GM18520 (cell line): ENCODE measurements at regions not wholly inside any gene's neighbourhood (a gene's known extent, or its start where the extent isn't known, plus 50 kb on each side); places are given as distances from the start of the nearest gene placed in this dataset.
"Not testable (repeated sequence)": the region's sequence is repeated elsewhere in the genome, so short reads cannot be mapped to it uniquely, and the experiment has no call there.

Experiments used
- ATAC-seq: cut with Tn5 transposase; IDR thresholded peaks from one replicate; pipeline ENCODE4 v1.9.1; 2021; ENCODE audit not compliant: unreplicated experiment

DNA sequence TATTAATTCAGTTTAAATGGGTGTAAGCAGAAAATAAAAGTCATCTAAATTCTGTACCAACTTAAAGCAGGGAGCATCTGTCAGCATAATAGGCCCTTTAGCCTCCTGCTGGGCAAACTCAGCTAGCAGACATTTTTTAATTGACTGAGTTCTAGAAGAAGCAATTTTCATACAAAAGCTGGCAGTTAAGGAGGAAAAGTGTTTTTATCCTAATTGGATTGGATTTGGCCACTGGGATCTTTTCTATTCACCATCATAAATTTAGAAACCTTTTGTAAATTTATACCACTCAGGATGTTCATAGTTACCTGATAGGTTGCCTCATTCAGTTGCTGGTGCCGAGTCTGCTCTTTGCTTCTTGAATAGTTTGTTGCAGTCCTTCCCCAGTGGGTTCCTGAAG, 262.7 kb upstream of the FSIP2 start:
- no peak for ATAC-seq

DNA sequence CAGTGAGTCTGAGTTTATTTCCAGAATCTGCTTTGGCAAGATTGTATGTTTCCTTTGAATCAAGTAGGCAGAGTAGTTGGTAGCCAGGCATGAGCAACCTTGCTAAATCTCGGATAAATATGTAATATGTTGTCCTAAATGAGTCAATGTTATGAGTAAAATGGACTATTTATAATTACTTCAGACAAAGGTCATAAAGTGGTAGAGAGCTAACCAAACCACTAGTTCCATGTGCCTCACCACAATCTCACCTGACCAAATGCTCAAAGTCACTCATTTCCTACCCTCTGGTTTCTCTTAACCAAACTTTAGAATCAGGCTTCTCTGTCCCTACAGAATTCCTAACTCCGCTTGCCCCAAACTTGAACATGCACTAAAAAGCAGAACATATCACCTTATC, 261.2 kb upstream of the FSIP2 start:
- no peak for ATAC-seq

DNA sequence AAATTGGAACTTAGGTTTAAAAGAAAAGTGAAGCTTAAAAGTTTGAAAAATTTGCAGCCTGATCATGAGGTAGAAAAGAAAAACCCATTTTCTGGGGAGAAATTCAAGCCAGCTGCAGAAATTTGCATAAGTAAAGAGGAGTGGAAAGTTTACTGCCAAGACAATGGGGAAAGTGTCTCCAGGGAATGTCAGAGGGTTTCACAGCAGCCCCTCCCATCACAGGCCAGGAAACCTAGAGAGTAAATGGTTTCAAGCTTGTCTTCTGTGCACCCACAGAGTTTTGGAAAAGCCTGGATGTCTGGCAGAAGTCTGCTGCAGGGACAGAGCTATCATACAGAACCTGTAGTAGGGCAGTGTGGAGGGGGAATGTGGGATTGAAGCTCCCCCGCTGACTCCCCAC, 254.0 kb upstream of the FSIP2 start:
- no peak for ATAC-seq

DNA sequence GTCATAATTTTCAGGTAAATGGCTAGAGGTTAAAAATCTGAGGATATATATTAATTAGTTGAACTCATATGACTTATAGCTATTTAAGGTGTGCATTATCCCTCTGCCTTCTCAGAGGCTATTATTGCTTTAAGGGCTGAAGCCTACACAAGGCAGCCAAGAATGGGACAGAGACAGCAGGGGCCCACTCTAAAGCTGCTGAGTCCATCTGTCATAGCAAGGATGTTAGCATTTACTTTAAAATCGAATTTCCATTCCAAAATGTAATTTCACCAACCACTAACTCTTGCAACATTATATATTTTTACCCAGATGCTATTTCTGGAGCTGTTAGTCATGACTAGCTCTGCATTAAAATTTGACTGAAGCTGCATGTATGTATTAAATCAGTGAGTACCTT, 236.3 kb upstream of the FSIP2 start:
- ATAC-seq, result no peak

DNA sequence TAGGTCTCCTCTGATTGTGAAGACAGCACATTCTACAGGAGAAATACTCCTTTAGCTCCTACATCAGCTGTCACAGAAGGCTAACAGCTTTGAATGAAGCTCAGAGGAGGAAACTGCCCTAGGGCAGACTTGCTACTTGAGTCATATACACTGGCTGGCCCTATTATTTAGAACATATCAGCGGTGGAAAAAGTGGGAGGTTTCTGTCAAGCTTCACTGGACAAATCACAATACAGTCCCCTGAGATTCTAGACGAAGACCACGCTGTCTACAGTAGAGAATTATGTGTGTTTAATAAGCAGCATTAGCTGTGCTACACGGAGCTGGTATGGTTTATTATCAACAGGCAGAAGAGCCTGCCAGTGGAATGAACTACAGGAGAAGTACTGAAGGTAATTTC, 230.9 kb upstream of the FSIP2 start:
- no peak for ATAC-seq

DNA sequence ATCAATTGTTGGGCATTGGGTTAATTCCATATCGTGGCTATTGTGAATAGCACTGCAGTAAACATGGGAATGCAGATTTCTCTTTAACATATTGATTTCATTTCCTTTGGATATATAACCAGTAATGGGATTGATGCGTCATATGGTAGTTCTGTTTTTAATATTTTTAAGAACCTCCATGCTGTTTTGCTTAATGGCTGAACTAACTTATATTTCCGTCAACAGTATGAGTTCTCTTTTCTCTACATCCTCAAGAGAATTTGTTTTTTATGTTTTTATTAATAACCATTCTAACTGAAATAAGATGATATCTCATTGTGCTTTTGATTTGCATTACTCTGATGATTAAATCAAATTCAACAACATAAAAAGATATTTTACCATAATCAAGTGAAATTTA, 228.5 kb upstream of the FSIP2 start:
- no peak for ATAC-seq

DNA sequence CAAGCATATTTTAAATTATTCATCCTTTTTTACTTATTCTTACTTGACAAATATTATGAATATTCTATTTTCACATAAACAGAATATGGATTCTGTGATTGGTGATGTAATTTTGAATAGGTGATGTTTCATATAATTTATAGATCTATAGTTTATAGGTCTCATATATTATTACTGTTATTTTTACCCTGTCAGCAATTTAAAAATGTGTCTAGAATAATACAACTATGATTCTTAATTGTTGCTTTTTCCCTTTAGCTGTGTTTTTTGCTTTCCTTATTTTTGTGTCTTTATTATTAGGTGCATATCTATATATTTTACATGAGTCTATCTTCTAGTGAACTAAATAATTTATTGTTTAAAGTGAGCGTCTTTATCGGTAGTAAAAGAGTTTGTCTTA, 226.7 kb upstream of the FSIP2 start:
- no peak for ATAC-seq

DNA sequence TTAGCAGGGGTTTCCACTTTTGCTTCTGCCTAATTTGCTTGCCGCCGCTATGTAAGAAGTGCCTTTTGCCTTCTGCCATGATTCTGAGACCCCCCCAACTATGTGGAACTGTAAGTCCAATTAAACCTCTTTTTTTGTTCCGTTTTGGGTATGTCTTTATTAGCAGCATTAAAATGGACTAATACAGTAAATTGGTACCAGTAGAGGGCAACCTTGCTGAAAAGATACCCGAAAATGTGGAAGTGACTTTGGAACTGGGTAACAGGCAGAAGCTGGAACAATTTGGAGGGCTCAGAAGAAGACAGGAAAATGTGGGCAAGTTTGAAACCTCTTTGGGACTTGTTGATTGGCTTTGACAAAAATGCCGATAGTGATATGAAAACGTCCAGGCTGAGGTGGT, 216.1 kb upstream of the FSIP2 start:
- no peak for ATAC-seq

DNA sequence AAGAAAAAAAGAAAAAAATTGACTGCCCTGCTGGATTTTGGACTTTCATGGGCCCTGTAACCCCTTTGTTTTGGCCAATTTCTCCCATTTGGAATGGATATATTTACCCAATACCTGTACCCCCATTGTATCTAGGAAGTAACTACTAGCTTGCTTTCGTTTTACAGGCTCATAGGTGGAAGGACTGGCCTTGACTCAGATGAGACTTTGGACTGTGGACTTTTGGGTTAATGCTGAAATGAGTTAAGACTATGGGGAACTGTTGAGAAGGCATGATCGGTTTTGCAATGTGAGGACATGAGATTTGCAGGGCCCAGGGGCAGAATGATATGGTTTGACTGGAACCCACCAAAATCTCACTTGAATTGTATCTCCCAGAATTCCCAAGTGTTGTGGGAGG, 214.4 kb upstream of the FSIP2 start:
- not testable (repeated sequence) for ATAC-seq

DNA sequence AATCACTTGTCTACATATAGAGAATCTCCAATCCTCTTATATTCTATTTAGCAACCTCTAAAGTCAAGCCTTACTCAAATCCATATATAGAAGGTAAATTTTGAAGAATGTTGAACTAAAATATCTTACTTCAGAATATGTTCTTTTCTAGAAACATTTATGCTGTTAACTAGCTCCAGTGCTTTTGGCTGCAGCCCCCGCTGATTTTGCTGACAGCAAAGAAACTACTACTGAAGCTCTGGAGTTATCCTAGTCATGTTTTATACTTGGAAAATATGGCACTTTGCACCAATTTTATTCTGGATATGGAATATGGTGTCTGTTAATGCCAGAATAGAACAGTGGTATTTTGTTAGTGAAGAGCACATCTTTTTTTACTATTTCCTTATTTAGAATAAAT, 212.4 kb upstream of the FSIP2 start:
- ATAC-seq, result no peak

DNA sequence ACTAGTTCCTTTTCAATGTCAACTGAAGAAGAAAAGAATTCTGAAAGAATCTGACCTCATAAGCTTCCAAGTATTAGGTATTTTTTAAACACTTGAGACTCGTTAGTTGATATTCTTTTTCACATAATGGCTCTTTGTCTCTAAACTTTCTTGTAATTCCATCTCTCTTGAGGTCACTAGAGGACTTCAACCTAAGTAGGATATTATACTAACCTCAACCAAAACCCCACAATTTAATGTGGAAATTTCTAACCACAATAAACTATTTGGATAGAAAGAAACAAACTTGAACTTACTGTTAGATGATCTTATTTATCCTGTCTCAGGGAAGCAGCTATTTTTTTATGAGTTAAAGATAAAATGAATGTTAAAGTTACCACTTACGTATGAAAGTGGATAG, 206.9 kb upstream of the FSIP2 start:
- ATAC-seq, result no peak

DNA sequence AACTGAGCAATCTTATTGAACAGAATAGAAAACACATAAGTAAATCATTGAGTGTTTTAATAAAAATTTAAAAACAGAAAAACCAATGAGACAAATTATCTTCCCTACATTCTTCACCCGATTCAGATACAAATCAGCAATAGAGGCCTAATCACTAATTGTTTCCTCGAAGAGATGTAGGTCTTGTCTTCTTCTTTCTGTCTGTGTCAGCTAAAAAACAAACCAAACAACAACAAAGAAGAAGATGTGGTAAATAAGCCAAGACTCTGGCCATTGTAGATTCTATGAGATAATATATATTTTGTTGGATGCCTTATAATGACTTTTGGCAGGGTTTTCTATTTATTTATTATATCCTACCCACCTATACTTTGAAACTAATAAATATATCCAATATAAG, 200.9 kb upstream of the FSIP2 start:
- no peak for ATAC-seq

DNA sequence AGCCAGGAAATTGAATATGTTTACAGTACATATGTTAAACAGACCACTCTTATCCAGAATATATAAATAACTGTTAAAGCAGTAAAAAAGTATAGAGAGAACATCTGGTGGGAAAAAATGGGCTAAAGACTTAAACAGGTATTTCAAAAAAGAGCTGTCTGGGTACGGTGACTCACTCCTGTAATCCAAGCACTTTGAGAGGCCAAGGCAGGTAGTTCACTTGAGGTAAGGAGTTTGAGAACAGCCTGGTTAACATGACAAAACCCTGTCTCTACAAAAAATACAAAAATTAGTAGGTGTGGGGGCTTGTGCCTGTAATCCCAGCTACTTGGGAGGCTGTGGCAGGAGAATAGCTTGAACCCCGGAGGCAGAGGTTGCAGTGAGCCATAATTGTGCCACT, 171.4 kb upstream of the FSIP2 start:
- ATAC-seq, result no peak

DNA sequence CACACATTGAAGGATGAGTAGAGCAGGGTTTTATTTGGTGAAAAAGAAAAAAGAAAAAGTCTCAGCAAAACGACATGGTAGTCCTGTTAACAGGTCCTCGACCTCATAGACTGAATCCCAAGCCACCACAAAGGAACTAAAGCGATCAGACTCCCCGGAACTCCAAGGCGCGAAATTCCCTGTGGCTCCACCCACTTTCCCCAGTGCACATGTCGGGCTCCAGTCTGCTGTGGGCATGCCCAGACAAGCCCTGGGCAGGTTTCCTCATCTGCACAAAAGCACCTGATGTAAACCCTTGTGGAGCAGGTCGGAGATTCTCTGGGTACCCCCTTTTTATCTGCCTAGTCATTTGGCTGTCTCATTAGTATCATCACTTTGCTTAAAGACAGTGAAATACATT, 170.7 kb upstream of the FSIP2 start:
- ATAC-seq, result no peak

DNA sequence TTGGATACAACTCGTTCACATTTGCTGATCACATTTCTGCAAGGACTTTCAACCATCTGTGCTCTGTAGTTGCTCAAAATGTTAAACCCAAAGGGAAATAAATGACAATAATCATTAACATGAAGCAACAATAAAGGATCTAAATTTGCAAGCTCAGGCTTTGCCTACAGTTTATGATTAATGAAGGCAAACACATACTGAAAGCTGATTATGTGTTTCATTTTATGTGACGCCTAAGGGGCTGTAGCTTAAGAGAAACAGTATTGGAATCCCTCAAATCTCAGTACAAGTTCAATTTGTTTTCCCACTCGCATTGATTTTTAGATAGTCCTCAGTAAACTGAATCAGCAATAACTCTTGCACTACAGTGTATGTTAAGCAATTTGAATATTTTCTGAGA, 160.3 kb upstream of the FSIP2 start:
- no peak for ATAC-seq

DNA sequence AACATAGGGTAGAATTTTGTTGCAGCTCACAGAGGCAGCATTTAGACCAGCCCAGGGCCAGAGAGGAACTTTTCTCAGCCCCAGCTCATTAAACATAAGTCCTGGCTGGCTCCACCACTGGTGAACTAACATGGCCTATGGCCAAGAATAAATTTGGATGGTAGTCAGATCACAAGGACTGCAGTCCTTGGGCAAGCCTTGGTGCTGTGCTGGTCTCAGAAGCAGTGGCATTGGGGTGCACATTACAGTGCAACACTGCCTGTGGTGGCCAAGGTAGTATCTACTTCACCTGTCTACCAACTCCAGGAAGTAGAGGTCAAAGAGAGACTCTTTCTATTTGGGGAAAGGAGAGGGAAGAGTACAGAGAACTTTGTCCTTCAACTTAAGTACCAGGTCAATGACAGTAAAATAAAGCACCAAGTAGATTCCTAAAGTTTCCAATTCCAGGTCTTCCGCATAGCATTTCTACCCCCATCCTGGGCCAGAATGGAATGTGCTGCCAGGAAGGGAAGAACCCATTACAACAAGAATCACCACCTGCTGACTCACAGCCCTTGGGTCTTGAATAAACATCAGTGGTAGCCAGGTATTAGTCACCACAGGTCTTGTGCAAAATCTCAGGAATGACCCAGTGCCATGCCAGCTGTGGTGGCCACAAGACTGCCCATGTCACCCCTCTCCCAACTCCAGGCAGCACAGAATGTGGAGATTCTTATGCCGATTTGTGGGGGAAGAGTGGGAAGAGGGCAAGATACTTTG, 155.4 kb upstream of the FSIP2 start:
- no peak for ATAC-seq

DNA sequence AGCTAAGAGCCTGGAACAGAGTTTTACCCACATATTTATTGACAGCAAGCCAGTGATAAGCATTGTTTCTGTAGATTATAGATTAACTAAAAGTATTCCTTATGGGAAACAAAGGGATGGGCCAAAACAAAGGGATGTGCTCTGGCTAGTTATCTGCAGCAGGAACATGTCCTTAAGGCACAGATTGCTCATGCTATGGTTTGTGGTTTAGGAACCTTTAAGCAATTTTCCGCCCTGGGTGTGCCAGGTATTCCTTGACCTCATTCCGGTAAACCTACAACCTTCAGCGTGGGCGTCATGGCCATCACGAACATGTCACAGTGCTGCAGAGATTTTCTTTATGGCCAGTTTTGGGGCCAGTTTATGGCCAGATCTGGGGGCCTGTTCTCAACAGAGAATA, 153.4 kb upstream of the FSIP2 start:
- not testable (repeated sequence) for ATAC-seq

DNA sequence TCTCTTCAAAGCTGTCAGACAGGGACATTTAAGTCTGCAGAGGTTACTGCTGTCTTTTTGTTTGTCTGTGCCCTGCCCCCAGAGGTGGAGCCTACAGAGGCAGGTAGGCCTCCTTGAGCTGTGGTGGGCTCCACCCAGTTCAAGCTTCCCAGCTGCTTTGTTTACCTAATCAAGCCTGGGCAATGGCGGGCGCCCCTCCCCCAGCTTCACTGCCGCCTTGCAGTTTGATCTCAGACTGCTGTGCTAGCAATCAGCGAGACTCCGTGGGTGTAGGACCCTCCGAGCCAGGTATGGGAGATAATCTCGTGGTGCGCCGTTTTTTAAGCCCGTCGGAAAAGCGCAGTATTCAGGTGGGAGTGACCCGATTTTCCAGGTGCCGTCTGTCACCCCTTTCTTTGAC, 147.3 kb upstream of the FSIP2 start:
- ATAC-seq, result not testable (repeated sequence)

DNA sequence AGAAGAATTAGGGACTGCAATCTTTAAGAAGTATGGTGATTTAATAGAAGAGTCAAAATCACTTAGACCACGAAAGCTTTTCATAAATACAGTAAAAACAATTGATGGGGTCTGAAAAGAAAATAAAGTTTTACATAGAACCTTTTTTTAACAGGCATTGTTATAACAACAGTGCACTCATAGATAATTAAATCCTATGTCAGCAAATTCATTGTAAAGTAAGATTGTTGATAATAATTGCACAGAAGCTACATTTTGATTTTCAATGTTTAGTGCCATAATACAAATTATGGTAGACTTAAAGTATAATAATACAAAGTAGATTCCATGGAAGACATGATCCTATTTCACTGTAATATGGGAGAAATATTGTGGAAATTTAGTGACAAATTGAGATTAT, 130.7 kb upstream of the FSIP2 start:
- ATAC-seq, result no peak

DNA sequence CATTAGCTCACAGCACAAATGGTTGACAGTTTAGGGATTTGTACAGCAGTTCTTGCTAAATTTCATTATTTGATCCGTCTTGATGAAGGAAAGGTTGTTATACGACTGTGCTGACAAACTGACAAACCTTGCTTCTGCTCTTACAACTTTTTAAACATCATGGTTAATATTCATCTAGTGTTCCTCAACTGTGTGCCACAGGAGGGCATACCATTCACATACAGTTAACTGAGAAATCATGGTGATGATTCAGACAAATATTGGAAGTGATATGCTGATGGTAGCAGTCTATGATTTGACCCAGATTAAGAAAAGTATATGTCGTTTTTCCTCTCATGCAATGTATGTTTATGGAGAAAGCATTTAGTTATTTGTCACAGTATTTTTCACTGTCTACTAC, 129.8 kb upstream of the FSIP2 start:
- ATAC-seq, result no peak

DNA sequence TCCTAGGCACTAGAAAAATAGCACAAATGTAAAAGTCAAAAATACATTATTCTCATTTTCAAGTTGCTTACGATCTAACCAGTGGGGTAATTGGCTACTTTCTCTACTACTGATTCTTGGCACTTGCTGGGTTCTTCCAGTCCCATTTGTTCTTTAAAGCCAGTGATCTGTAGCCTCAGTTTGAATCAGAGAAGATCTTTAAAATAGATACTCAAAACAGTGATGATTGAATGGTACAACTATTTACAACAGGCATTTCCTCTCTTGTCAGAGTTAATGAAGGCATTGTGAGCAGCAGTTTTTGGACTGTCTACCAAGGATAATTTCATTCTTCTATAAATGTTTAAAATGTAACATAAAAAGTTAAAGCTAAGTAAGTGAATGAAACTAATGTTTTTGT, 128.3 kb upstream of the FSIP2 start:
- ATAC-seq, result no peak

DNA sequence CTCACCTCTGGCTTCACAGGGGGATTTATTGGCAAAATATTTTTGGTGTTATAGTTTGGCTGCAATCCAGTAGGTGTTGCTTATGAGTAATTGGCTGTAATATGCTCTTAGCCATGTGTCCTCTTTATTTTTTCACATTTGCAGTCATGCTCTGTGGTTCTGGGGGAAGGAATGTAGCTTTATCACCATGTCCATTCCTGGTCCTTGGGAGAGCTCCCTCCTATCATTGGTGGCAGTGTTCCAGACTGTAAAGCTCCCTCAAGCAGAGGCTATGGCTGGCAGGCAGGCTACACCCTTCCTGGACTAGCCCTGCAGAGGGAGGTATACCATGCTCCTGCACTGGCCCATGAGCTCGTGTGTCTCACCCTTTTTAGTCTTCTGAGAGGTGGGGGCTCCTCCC, 120.0 kb upstream of the FSIP2 start:
- no peak for ATAC-seq

DNA sequence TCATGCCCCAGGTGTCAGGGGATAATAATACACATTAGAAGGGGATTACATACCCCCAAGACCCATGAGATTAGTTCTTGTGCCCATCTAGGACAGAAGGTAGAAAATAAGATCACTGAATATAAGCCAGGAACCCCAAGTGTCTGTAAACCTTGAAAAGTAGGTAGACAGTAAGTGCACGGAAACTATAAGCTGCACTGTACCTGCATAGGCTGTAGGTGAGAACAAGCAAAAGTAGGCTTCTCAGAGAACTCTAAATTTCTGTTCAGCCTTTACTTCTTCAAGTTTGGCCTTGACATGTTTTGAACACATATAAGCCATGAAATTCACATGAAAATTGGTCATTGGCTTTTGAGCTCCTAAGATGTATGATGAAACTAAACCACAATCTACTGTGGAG, 113.0 kb upstream of the FSIP2 start:
- ATAC-seq, result no peak

DNA sequence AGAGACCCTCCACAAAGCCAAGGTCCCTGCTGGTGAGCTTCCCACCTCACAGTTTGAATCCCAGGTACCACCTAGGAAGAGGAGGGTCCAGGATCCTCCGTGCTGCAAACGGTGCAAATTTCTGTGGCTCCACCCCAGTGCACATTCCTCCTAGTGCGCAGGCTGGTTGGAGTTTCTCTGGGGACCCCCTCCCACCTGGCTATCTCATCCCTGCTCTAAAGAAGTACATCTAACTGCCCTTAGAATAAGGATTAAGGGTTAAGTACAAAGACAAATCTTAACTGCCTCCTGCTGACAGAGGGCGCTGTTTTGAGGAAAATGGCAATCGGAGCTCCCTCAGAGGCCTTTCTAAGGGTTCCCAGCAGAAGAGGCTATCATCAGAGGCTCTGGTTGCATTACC, 109.6 kb upstream of the FSIP2 start:
- ATAC-seq, result no peak
